HG02938 (cell line): ENCODE measurements at regions not wholly inside any gene's neighbourhood (a gene's known extent, or its start where the extent isn't known, plus 50 kb on each side); places are given as distances from the start of the nearest gene placed in this dataset.

ENCODE experiments used
- ATAC-seq: cut with Tn5 transposase; IDR thresholded peaks from one replicate; pipeline ENCODE4 v1.9.1; 2021; ENCODE audit warnings: mild to moderate bottlenecking, moderate library complexity; ENCODE audit not compliant: unreplicated experiment

- ATAC-seq = no peak
These were observed 316.4 kb upstream of the IGFBP3 start for GRCh38 chr7:46237466-46237865.

GRCh38 chr7:46233585-46234329 lies 312.7 kb upstream of the IGFBP3 start:
- ATAC-seq = no peak

- no peak for ATAC-seq
These were observed 309.9 kb upstream of the IGFBP3 start for GRCh38 chr7:46230990-46231305.

GRCh38 chr7:46230298-46230989 lies 309.4 kb upstream of the IGFBP3 start:
- ATAC-seq = no peak

GRCh38 chr7:46229409-46229808 lies 308.3 kb upstream of the IGFBP3 start:
- ATAC-seq = no peak

- ATAC-seq = no peak
These were observed 305.8 kb upstream of the IGFBP3 start for GRCh38 chr7:46226860-46227259.

- no peak for ATAC-seq
These were observed 303.3 kb upstream of the IGFBP3 start for GRCh38 chr7:46224363-46224762.

- no peak for ATAC-seq
These were observed 299.1 kb upstream of the IGFBP3 start for GRCh38 chr7:46220066-46220630.

- ATAC-seq = no peak
These were observed 297.6 kb upstream of the IGFBP3 start for GRCh38 chr7:46218461-46219200.

- no peak for ATAC-seq
These were observed 295.0 kb upstream of the IGFBP3 start for GRCh38 chr7:46215987-46216567.

- ATAC-seq = no peak
These were observed 293.5 kb upstream of the IGFBP3 start for GRCh38 chr7:46214526-46214925.

GRCh38 chr7:46213154-46213537 lies 292.1 kb upstream of the IGFBP3 start:
- no peak for ATAC-seq

- no peak for ATAC-seq
These were observed 291.5 kb upstream of the IGFBP3 start for GRCh38 chr7:46212425-46213153.

- ATAC-seq = no peak
These were observed 289.4 kb upstream of the IGFBP3 start for GRCh38 chr7:46210467-46210866.

- ATAC-seq = no peak
These were observed 288.7 kb upstream of the IGFBP3 start for GRCh38 chr7:46209611-46210388.

GRCh38 chr7:46208635-46209525 lies 287.8 kb upstream of the IGFBP3 start:
- no peak for ATAC-seq

GRCh38 chr7:46207931-46208634 lies 287.0 kb upstream of the IGFBP3 start:
- no peak for ATAC-seq

- ATAC-seq = no peak
These were observed 285.5 kb upstream of the IGFBP3 start for GRCh38 chr7:46206476-46207060.
